ENCODE measurements at regions not wholly inside any gene's neighbourhood (a gene's known extent, or its start where the extent isn't known, plus 50 kb on each side); places are given as distances from the start of the nearest gene placed in this dataset.

DNA sequence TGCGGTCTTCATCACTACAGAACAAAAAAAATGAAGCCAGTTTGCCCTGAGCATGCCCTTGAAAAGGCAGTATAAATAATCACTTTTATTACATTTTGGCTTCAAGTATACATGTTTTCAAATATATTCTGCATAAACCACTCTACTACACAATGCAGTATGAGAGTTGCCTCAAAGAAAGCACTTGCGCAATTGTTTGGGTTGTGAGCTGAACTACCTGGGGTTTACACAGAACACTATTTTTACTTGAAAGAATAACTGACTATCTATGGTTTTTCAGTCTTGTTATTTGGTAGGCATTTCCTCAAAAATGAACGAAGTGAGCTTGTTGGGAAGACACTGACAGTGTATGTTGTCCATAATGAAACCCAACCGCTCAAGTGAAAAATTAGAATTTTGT is 264.4 kb upstream of the KLF12 start:
- no peak for DNase-seq (ENCODE audit: unreplicated experiment)
- ChIA-PET POLR2A (no interaction called here), CTCF (interaction anchor here (0.6 kb wide), 1 partner anchor 820 kb away, joined by 3 read pairs; no protein-coding TSS in a partner anchor)
- Mint-ChIP-seq H3K27me3 (ENCODE audit: insufficient read depth, unreplicated experiment) (no peaks in the 10 kb centered on the region), H3K4me1 (ENCODE audit: insufficient read depth, unreplicated experiment) (no peaks in the 10 kb centered on the region), H3K27ac (ENCODE audit: low read depth, unreplicated experiment) (no peak overlapping the region), H3K4me3 (ENCODE audit: unreplicated experiment) (no peak overlapping the region), H3K9me3 (ENCODE audit: unreplicated experiment) (peaks cover 8% of the 10 kb centered on the region), H3K36me3 (ENCODE audit: insufficient read depth, unreplicated experiment) (no peaks in the 10 kb centered on the region)
- no peak for TF ChIP-seq CTCF (IDR thresholded peaks at IDR 0.05; ENCODE audit: unreplicated experiment)
- intact Hi-C loops (cut with micrococcal nuclease): no loop called here
- BruUV-seq (replicated peaks): no TSS peak

DNA sequence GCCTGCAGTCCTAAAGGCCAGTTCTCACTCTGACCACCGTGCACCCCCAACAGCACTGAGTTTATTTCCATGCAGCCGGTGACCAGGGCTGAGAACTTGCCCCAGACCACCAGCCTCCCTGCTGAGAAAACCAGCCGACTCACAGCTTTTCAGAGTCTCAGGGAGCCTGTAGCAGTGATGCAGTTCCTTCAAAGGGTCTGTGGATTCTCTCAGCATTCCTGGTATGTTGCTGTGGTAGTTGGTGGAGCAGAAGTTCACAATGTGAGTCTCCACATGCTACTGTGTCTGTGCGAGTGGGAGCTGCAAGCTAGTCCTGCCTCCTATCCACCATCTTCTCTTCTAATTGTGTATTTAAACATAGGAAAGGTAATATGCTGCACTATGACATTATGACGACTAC is 254.9 kb upstream of the KLF12 start:
- Mint-ChIP-seq H3K27me3 (ENCODE audit: insufficient read depth, unreplicated experiment) (no peaks in the 10 kb centered on the region), H3K27ac (ENCODE audit: low read depth, unreplicated experiment) (no peak overlapping the region), H3K9me3 (ENCODE audit: unreplicated experiment) (peaks cover 20% of the 10 kb centered on the region), H3K36me3 (ENCODE audit: insufficient read depth, unreplicated experiment) (peaks cover 5% of the 10 kb centered on the region), H3K4me1 (ENCODE audit: insufficient read depth, unreplicated experiment) (no peaks in the 10 kb centered on the region), H3K4me3 (ENCODE audit: unreplicated experiment) (no peak overlapping the region)
- TF ChIP-seq CTCF (IDR thresholded peaks at IDR 0.05; ENCODE audit: unreplicated experiment): no peak
- ChIA-PET POLR2A (no interaction called here), CTCF (no interaction called here)
- BruUV-seq (replicated peaks): no TSS peak
- intact Hi-C loops (cut with micrococcal nuclease): no loop called here
- DNase-seq (ENCODE audit: unreplicated experiment): no peak

DNA sequence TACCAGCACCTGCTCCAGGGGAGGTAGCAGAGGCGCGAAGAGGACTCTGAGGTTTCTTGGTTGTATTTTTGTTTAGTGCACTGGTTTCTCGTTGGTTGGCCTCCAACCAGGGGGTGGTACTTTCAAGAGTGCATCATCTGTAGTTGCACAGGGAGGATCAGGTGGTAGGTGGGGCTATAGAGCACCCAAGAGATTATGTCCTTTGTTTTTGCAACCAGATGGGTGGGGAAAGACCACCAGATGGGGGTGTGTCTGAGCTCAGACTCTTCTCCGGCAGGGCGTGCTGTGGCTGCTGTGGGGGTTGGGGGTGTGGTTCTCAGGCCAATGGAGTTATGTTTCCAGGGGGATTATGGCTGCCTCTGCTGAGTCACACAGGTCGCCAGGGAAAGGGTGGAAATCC is 254.4 kb upstream of the KLF12 start:
- ChIA-PET CTCF (no interaction called here), POLR2A (no interaction called here)
- Mint-ChIP-seq H3K27me3 (ENCODE audit: insufficient read depth, unreplicated experiment) (no peaks in the 10 kb centered on the region), H3K4me1 (ENCODE audit: insufficient read depth, unreplicated experiment) (no peaks in the 10 kb centered on the region), H3K4me3 (ENCODE audit: unreplicated experiment) (no peak overlapping the region), H3K36me3 (ENCODE audit: insufficient read depth, unreplicated experiment) (peaks cover 5% of the 10 kb centered on the region), H3K9me3 (ENCODE audit: unreplicated experiment) (peaks cover 25% of the 10 kb centered on the region), H3K27ac (ENCODE audit: low read depth, unreplicated experiment) (no peak overlapping the region)
- intact Hi-C loops (cut with micrococcal nuclease): no loop called here
- no TSS peak for BruUV-seq (replicated peaks)
- DNase-seq (ENCODE audit: unreplicated experiment): no peak
- no peak for TF ChIP-seq CTCF (IDR thresholded peaks at IDR 0.05; ENCODE audit: unreplicated experiment)

DNA sequence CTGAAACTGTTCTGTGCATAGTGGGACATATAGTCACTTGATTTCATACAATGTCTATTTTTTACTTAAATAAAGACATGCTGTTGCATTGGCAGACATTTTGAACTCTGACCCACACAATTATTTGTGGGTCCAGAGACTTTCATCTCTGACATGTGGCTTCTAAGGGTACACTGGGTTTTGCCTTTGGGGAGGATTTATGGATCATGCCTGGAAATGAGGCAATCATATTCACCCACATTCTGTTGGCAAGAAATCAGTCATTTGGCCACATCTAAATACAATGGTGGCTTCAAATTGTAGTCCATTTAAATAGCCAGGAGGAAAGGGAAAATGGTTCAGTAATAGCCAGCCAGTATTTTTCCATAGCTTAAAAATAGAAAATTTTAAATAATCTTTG is 238.3 kb upstream of the KLF12 start:
- no peaks in the 10 kb centered on the region for H3K36me3 Mint-ChIP-seq (ENCODE audit: insufficient read depth, unreplicated experiment)
- H3K27me3 Mint-ChIP-seq (ENCODE audit: insufficient read depth, unreplicated experiment): no peaks in the 10 kb centered on the region
- TF ChIP-seq CTCF (IDR thresholded peaks at IDR 0.05; ENCODE audit: unreplicated experiment): no peak
- no peak overlapping the region for H3K4me3 Mint-ChIP-seq (ENCODE audit: unreplicated experiment)
- BruUV-seq (replicated peaks): no TSS peak
- H3K4me1 Mint-ChIP-seq (ENCODE audit: insufficient read depth, unreplicated experiment): no peaks in the 10 kb centered on the region
- CTCF ChIA-PET: no interaction called here
- no peaks in the 10 kb centered on the region for H3K9me3 Mint-ChIP-seq (ENCODE audit: unreplicated experiment)
- H3K27ac Mint-ChIP-seq (ENCODE audit: low read depth, unreplicated experiment): no peak overlapping the region
- DNase-seq (ENCODE audit: unreplicated experiment): peak; percentile 1
- intact Hi-C loops (cut with micrococcal nuclease): no loop called here
- POLR2A ChIA-PET: no interaction called here
